GM23248 (cell line): ENCODE measurements at regions not wholly inside any gene's neighbourhood (a gene's known extent, or its start where the extent isn't known, plus 50 kb on each side); places are given as distances from the start of the nearest gene placed in this dataset.

ENCODE experiments used
- EZH2 ChIP-seq: fragments of 200-600 bp; sonication (generic); IDR thresholded peaks from 2 replicates; pipeline ENCODE4 v1.6.1; 2018; ENCODE audit warnings: antibody characterized with exemption, mild to moderate bottlenecking; ENCODE audit not compliant: insufficient read depth, poor library complexity, severe bottlenecking
- EZH2phosphoT487 ChIP-seq: fragments of 200-600 bp; sonication (generic); IDR thresholded peaks from 2 replicates; pipeline ENCODE4 v1.6.1; 2018; ENCODE audit warnings: antibody characterized with exemption, moderate library complexity, mild to moderate bottlenecking, low read depth; ENCODE audit not compliant: insufficient read depth

DNA sequence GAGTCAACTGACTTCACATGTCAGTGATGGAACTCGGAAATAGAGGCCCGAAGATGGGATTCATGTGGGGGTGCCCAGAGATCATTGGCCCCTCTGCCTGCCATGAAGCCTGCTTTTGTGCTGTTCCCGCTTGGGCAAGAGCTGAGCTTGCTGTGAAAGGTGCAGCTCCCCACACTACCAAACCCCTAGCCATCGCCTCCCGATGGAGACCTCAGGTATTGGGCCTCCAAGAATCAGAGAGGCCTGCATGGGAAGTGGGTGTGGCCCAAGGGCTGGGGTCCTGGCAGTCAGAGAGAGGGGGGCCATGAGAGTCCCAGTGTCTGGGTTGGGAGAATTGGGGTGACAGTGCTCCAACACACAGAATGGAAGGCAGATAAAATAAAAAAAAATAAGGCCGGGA lies 160.9 kb downstream of the SOD2 start:
- TF ChIP-seq EZH2 = no peak
- no peak for TF ChIP-seq EZH2phosphoT487
